Ascending aorta (tissue), 2 donors: ENCODE measurements at regions not wholly inside any gene's neighbourhood (a gene's known extent, or its start where the extent isn't known, plus 50 kb on each side); places are given as distances from the start of the nearest gene placed in this dataset.

Experiments
- DNase-seq, 2 donors: peaks; one replicate each; pipeline ENCODE4 v3.0.0-alpha.2; 2019; ENCODE audit warnings: low spot score in 2 of 2
- H3K27ac ChIP-seq, 2 donors: fragments of 200-600 bp; sonication (generic); one replicate each; pipeline ENCODE4 v1.5.1; 2016 to 2017; ENCODE audit warnings: mild to moderate bottlenecking in 1 of 2
- H3K27me3 ChIP-seq: fragments of 200-600 bp; sonication (generic); one replicate; pipeline ENCODE4 v1.5.1; 2017
- H3K36me3 ChIP-seq, 2 donors: fragments of 200-600 bp; sonication (generic); one replicate each; pipeline ENCODE4 v1.5.1; 2016
- H3K4me1 ChIP-seq, 2 donors: fragments of 200-600 bp; sonication (generic); one replicate each; pipeline ENCODE4 v1.5.1; 2016 to 2017; ENCODE audit warnings: mild to moderate bottlenecking in 1 of 2
- H3K4me3 ChIP-seq, 2 donors: fragments of 200-600 bp; sonication (generic); one replicate each; pipeline ENCODE4 v1.5.1; 2016 to 2017; ENCODE audit warnings: mild to moderate bottlenecking in 1 of 2
- H3K9me3 ChIP-seq, 2 donors: fragments of 200-600 bp; sonication (generic); one replicate each; pipeline ENCODE4 v1.5.1; 2016
- CTCF ChIP-seq, 3 experiments: fragments of 200-600 bp in 2 of 3; fragments of 450-650 bp in 1 of 3; sonication (generic) in 2 of 3; IDR thresholded peaks; one replicate each; pipeline ENCODE4 v1.5.1; 2016 to 2019; ENCODE audit warnings: antibody characterized with exemption in 3 of 3, mild to moderate bottlenecking in 1 of 3, moderate library complexity in 1 of 3
- intact Hi-C: fragments of 100-400 bp; cut with DNase I; formaldehyde crosslinking; loops from one replicate; pipeline ENCODE4 v1.15.1; 2023

GRCh38 chr1:218995091-218995665, 178.5 kb upstream of the LYPLAL1 start:
- TF ChIP-seq CTCF (IDR thresholded peaks at IDR 0.05) = no peak
- H3K27ac ChIP-seq = no peak overlapping the region
- no peaks in the 10 kb centered on the region for H3K36me3 ChIP-seq
- H3K4me3 ChIP-seq = no peak overlapping the region
- H3K9me3 ChIP-seq = no peaks in the 10 kb centered on the region
- no peaks in the 10 kb centered on the region for H3K27me3 ChIP-seq
- H3K4me1 ChIP-seq = no peaks in the 10 kb centered on the region
- intact Hi-C loops = no loop called here
- DNase-seq = no peak

GRCh38 chr1:218996362-218996761, 177.3 kb upstream of the LYPLAL1 start:
- Histone ChIP-seq H3K36me3 (no peaks in the 10 kb centered on the region), H3K27me3 (no peaks in the 10 kb centered on the region), H3K4me3 (no peak overlapping the region), H3K9me3 (no peaks in the 10 kb centered on the region), H3K4me1 (no peaks in the 10 kb centered on the region), H3K27ac (no peak overlapping the region)
- intact Hi-C loops = no loop called here
- DNase-seq = no peak
- TF ChIP-seq CTCF (IDR thresholded peaks at IDR 0.05) = no peak

GRCh38 chr1:219000005-219000404, 173.7 kb upstream of the LYPLAL1 start:
- TF ChIP-seq CTCF (IDR thresholded peaks at IDR 0.05) = no peak

GRCh38 chr1:219000631-219001030, 173.0 kb upstream of the LYPLAL1 start:
- no peak for TF ChIP-seq CTCF (IDR thresholded peaks at IDR 0.05)
- no peak overlapping the region for H3K27ac ChIP-seq
- peaks cover 0 to 11% of the 10 kb centered on the region in 2 donors for H3K9me3 ChIP-seq
- no peak for DNase-seq
- H3K4me1 ChIP-seq = no peaks in the 10 kb centered on the region
- H3K4me3 ChIP-seq = no peak overlapping the region
- no peaks in the 10 kb centered on the region for H3K27me3 ChIP-seq
- intact Hi-C loops = no loop called here
- no peaks in the 10 kb centered on the region for H3K36me3 ChIP-seq

More at GRCh38 chr1:219000005-219000404, 173.7 kb upstream of the LYPLAL1 start:
- Histone ChIP-seq H3K9me3 (peaks cover 0 to 7% of the 10 kb centered on the region in 2 donors), H3K27me3 (no peaks in the 10 kb centered on the region), H3K36me3 (no peaks in the 10 kb centered on the region), H3K27ac (no peak overlapping the region), H3K4me3 (no peak overlapping the region), H3K4me1 (no peaks in the 10 kb centered on the region)
- DNase-seq = no peak
- intact Hi-C loops = no loop called here

GRCh38 chr1:219010720-219011119, 163.0 kb upstream of the LYPLAL1 start:
- no peak for DNase-seq

More at GRCh38 chr1:219010720-219011119, 163.0 kb upstream of the LYPLAL1 start:
- no peaks in the 10 kb centered on the region for H3K27me3 ChIP-seq
- TF ChIP-seq CTCF (IDR thresholded peaks at IDR 0.05) = no peak
- H3K27ac ChIP-seq = no peak overlapping the region
- intact Hi-C loops = no loop called here
- no peak overlapping the region for H3K4me3 ChIP-seq
- H3K4me1 ChIP-seq = no peaks in the 10 kb centered on the region
- no peaks in the 10 kb centered on the region for H3K36me3 ChIP-seq
- peaks cover 0 to 10% of the 10 kb centered on the region in 2 donors for H3K9me3 ChIP-seq
